IMR-90 (cell line): ENCODE measurements at regions not wholly inside any gene's neighbourhood (a gene's known extent, or its start where the extent isn't known, plus 50 kb on each side); places are given as distances from the start of the nearest gene placed in this dataset.

Experiments used
- ATAC-seq: fragments of 200-7000 bp; cut with Tn5 transposase; 2 replicates; pipeline ENCODE4 v1.9.1; 2020; ENCODE audit warnings: low read depth, mild to moderate bottlenecking, moderate library complexity
- BruUV-seq: library from RNA; stranded (reverse); fragments of 400-500 nt; replicated peaks from 2 replicates; lab custom pipeline; 2021; lab: Mats Ljungman, UMichigan
- CTCF ChIA-PET: fragments of 300-600 bp; formaldehyde crosslinking; extraction: SDS; loops from one replicate; lab custom pipeline; 2021; ENCODE audit warnings: antibody characterized with exemption; lab: Yijun Ruan, JAX
- POLR2A ChIA-PET: fragments of 300-600 bp; sonication (Branson Sonifier 250); formaldehyde crosslinking; loops from one replicate; lab custom pipeline; 2022; ENCODE audit warnings: antibody characterized with exemption; ENCODE audit not compliant: unreplicated experiment; lab: Charles Lee
- DNase-seq: peaks from one replicate; pipeline ENCODE4 v3.0.0; 2013
- H2AFZ ChIP-seq: replicated peaks from 2 replicates; pipeline ENCODE3; 2013; ENCODE audit warnings: low read length, mild to moderate bottlenecking; ENCODE audit not compliant: poor library complexity
- H2AK5ac ChIP-seq: 2 replicates; pipeline ENCODE4 v1.6.1; 2013; ENCODE audit warnings: low read depth, low read length, inconsistent platforms
- H2AK9ac ChIP-seq: replicated peaks from 2 replicates; pipeline ENCODE3; 2013; ENCODE audit warnings: mild to moderate bottlenecking, low read depth, low read length, moderate library complexity; ENCODE audit not compliant: poor library complexity
- H2BK120ac ChIP-seq: 2 replicates; pipeline ENCODE4 v1.6.1; 2013; ENCODE audit warnings: low read depth, low read length, inconsistent platforms
- H2BK15ac ChIP-seq: 3 replicates; pipeline ENCODE4 v1.6.1; 2013; ENCODE audit warnings: low read depth, low read length, inconsistent platforms
- H2BK20ac ChIP-seq: 2 replicates; pipeline ENCODE4 v1.6.1; 2013; ENCODE audit warnings: low read depth, mild to moderate bottlenecking, inconsistent platforms, low read length, moderate library complexity
- H2BK5ac ChIP-seq: 2 replicates; pipeline ENCODE4 v1.6.1; 2013; ENCODE audit warnings: mild to moderate bottlenecking, low read depth, low read length, inconsistent platforms; ENCODE audit not compliant: poor library complexity, severe bottlenecking
- H3K14ac ChIP-seq: replicated peaks from 2 replicates; pipeline ENCODE4 v1.6.1; 2013; ENCODE audit warnings: low read depth, low read length, inconsistent platforms
- H3K18ac ChIP-seq: 2 replicates; pipeline ENCODE4 v1.6.1; 2013; ENCODE audit warnings: low read depth, low read length, control low read depth
- H3K23ac ChIP-seq: 2 replicates; pipeline ENCODE4 v1.6.1; 2013; ENCODE audit warnings: low read depth, low read length, inconsistent platforms
- H3K27ac ChIP-seq: 2 replicates; pipeline ENCODE4 v1.5.1; 2013; ENCODE audit warnings: mild to moderate bottlenecking, control low read depth, low read length; ENCODE audit not compliant: insufficient read depth
- H3K27me3 ChIP-seq: 2 replicates; pipeline ENCODE4 v1.6.1; 2013; ENCODE audit warnings: low read length; ENCODE audit not compliant: control insufficient read depth, insufficient read depth
- H3K36me3 ChIP-seq: 2 replicates; pipeline ENCODE4 v1.6.1; 2013; ENCODE audit warnings: low read length, mixed read lengths; ENCODE audit not compliant: control insufficient read depth, insufficient read depth
- H3K4ac ChIP-seq: 2 replicates; pipeline ENCODE4 v1.6.1; 2013; ENCODE audit warnings: low read depth, low read length, inconsistent platforms
- H3K4me1 ChIP-seq: 2 replicates; pipeline ENCODE4 v1.6.1; 2013; ENCODE audit warnings: low read length, mixed read lengths; ENCODE audit not compliant: control insufficient read depth, insufficient read depth
- H3K4me2 ChIP-seq: 2 replicates; pipeline ENCODE4 v1.6.1; 2013; ENCODE audit warnings: low read depth, mild to moderate bottlenecking, control low read depth, low read length, moderate library complexity
- H3K4me3 ChIP-seq: 2 replicates; pipeline ENCODE4 v1.5.1; 2013; ENCODE audit warnings: low read depth, mild to moderate bottlenecking, control low read depth, low read length, moderate library complexity; ENCODE audit not compliant: insufficient read depth
- H3K56ac ChIP-seq: 2 replicates; pipeline ENCODE4 v1.6.1; 2013; ENCODE audit warnings: low read length, inconsistent platforms; ENCODE audit not compliant: insufficient read depth; ENCODE audit errors: extremely low read depth
- H3K79me1 ChIP-seq, 2 experiments: 2 replicates each; pipeline ENCODE4 v1.6.1; 2013; ENCODE audit warnings: low read length in 2 of 2, inconsistent platforms in 1 of 2, low read depth in 1 of 2
- H3K9ac ChIP-seq: 2 replicates; pipeline ENCODE4 v1.6.1; 2013; ENCODE audit warnings: low read depth, low read length, control low read depth
- H3K9me1 ChIP-seq: 2 replicates; pipeline ENCODE4 v1.6.1; 2013; ENCODE audit warnings: low read length, inconsistent platforms; ENCODE audit not compliant: insufficient read depth
- H3K9me3 ChIP-seq: 2 replicates; pipeline ENCODE4 v1.6.1; 2013; ENCODE audit warnings: low read length; ENCODE audit not compliant: control insufficient read depth, insufficient read depth
- H4K20me1 ChIP-seq: 2 replicates; pipeline ENCODE4 v1.6.1; 2013; ENCODE audit warnings: low read length, inconsistent platforms; ENCODE audit not compliant: insufficient read depth
- H4K5ac ChIP-seq: 2 replicates; pipeline ENCODE4 v1.6.1; 2013; ENCODE audit warnings: mild to moderate bottlenecking, low read depth, low read length, control low read depth
- H4K8ac ChIP-seq, 2 experiments: 2 replicates each; pipeline ENCODE4 v1.6.1; 2013; ENCODE audit warnings: low read depth in 2 of 2, low read length in 2 of 2, control low read depth in 1 of 2, inconsistent platforms in 1 of 2
- H4K91ac ChIP-seq: 2 replicates; pipeline ENCODE4 v1.6.1; 2013; ENCODE audit warnings: low read depth, low read length, inconsistent platforms; ENCODE audit not compliant: insufficient read depth
- CEBPB ChIP-seq: IDR thresholded peaks from 2 replicates; pipeline ENCODE4 v1.6.1; 2012; ENCODE audit warnings: low read depth, low read length, improper control_type of control experiment
- CHD1 ChIP-seq: IDR thresholded peaks from 2 replicates; pipeline ENCODE4 v1.6.1; 2012; ENCODE audit warnings: low read depth, low read length, improper control_type of control experiment
- ELK1 ChIP-seq: fragments of 150-350 bp; IDR thresholded peaks from 2 replicates; pipeline ENCODE4 v1.6.1; 2016; ENCODE audit warnings: low read depth, mild to moderate bottlenecking, low read length, moderate library complexity, borderline replicate concordance
- MAFK ChIP-seq: IDR thresholded peaks from 2 replicates; pipeline ENCODE4 v1.6.1; 2012; ENCODE audit warnings: low read depth, low read length, improper control_type of control experiment
- MAZ ChIP-seq: IDR thresholded peaks from 2 replicates; pipeline ENCODE4 v1.6.1; 2012; ENCODE audit warnings: low read depth, mild to moderate bottlenecking, low read length, improper control_type of control experiment, moderate library complexity, borderline replicate concordance
- MXI1 ChIP-seq: IDR thresholded peaks from 2 replicates; pipeline ENCODE4 v1.6.1; 2012; ENCODE audit warnings: low read depth, mild to moderate bottlenecking, low read length, moderate library complexity, borderline replicate concordance
- NFE2L2 ChIP-seq: fragments of 150-350 bp; IDR thresholded peaks from 2 replicates; pipeline ENCODE4 v1.6.1; 2016; ENCODE audit warnings: low read depth, mild to moderate bottlenecking, low read length
- RAD21 ChIP-seq: IDR thresholded peaks from 2 replicates; pipeline ENCODE4 v1.6.1; 2012; ENCODE audit warnings: low read length, improper control_type of control experiment
- RCOR1 ChIP-seq: IDR thresholded peaks from 2 replicates; pipeline ENCODE4 v1.6.1; 2012; ENCODE audit warnings: mild to moderate bottlenecking, low read length, improper control_type of control experiment; ENCODE audit not compliant: insufficient replicate concordance
- RFX5 ChIP-seq: IDR thresholded peaks from 2 replicates; pipeline ENCODE4 v1.8.0; 2012; ENCODE audit warnings: low read depth, mild to moderate bottlenecking, low read length, moderate library complexity
- SMC3 ChIP-seq: fragments of 150-350 bp; IDR thresholded peaks from 2 replicates; pipeline ENCODE4 v1.6.1; 2016; ENCODE audit warnings: low read depth, mild to moderate bottlenecking, antibody characterized with exemption, low read length, moderate library complexity
- USF2 ChIP-seq: fragments of 150-350 bp; IDR thresholded peaks from 2 replicates; pipeline ENCODE4 v1.6.1; 2017; ENCODE audit warnings: mild to moderate bottlenecking, antibody characterized with exemption, low read length, low read depth
- WGBS, 2 experiments: methylation state at CpG; one replicate each; pipeline versions ENCODE4 v1.1.5 to v1.1.7; 2013; ENCODE audit warnings: missing lambda C conversion rate in 2 of 2; ENCODE audit not compliant: insufficient read length in 1 of 2; ENCODE audit errors: extremely low coverage in 2 of 2; 5-methylcytosine and 5-hydroxymethylcytosine counted together
- dilution Hi-C: fragments of 300-500 bp; cut with HindIII; formaldehyde crosslinking; loops from one replicate; pipeline ENCODE4 v1.14.3; 2018; ENCODE audit warnings: low sequenced_read_pairs; ENCODE audit not compliant: unreplicated experiment
- in situ Hi-C: fragments of 300-500 bp; cut with MboI; formaldehyde crosslinking; loops from 3 replicates; pipeline ENCODE4 v1.14.3; 2019; ENCODE audit warnings: low sequenced_read_pairs, inconsistent platforms, mixed read lengths
- intact Hi-C: fragments of 100-400 bp; cut with micrococcal nuclease; formaldehyde crosslinking; loops from 2 replicates; pipeline ENCODE4 v1.10.0; 2022

GRCh38 chr5:29170599-29170998 is 2022.9 kb upstream of the CDH6 start:
- no peaks in the 10 kb centered on the region for H3K36me3 ChIP-seq
- H3K4ac ChIP-seq: no peak overlapping the region
- no peaks in the 10 kb centered on the region for H3K27me3 ChIP-seq
- no peak for DNase-seq
- ChIA-PET POLR2A (no interaction called here), CTCF (no interaction called here)
- no peak overlapping the region for H3K18ac ChIP-seq
- no peak overlapping the region for H2BK20ac ChIP-seq
- no peak overlapping the region for H3K4me3 ChIP-seq
- H4K5ac ChIP-seq: no peak overlapping the region
- H2BK15ac ChIP-seq: no peak overlapping the region
- H3K23ac ChIP-seq: no peak overlapping the region
- H4K8ac ChIP-seq: no peak overlapping the region
- no peaks in the 10 kb centered on the region for H3K9me1 ChIP-seq
- H3K4me1 ChIP-seq: no peaks in the 10 kb centered on the region
- no peaks in the 10 kb centered on the region for H3K79me1 ChIP-seq
- H3K4me2 ChIP-seq: no peak overlapping the region
- no peak for ATAC-seq
- dilution Hi-C loops (no loop called here), intact Hi-C loops (no loop called here), in situ Hi-C loops (no loop called here)
- H3K9ac ChIP-seq: no peak overlapping the region
- H2AK5ac ChIP-seq: no peak overlapping the region
- H3K9me3 ChIP-seq: peaks cover 10% of the 10 kb centered on the region
- H2AK9ac ChIP-seq: no peak overlapping the region
- no peak overlapping the region for H4K91ac ChIP-seq
- no peak overlapping the region for H2BK120ac ChIP-seq
- no CpG with 5 or more reads among the region's 1 CpG for WGBS, 2 experiments
- no peak overlapping the region for H2AFZ ChIP-seq
- H4K20me1 ChIP-seq: no peaks in the 10 kb centered on the region
- H3K27ac ChIP-seq: no peak overlapping the region
- H3K14ac ChIP-seq: no peak overlapping the region
- no peak overlapping the region for H2BK5ac ChIP-seq
- no peak for TF ChIP-seq MAFK
- TF ChIP-seq USF2: no peak
- TF ChIP-seq CEBPB: no peak
- TF ChIP-seq ELK1: no peak
- TF ChIP-seq CHD1: no peak
- no peak for TF ChIP-seq RCOR1
- no peak for TF ChIP-seq MAZ
- TF ChIP-seq SMC3: no peak
- TF ChIP-seq RFX5: no peak
- no peak for TF ChIP-seq MXI1
- TF ChIP-seq NFE2L2: no peak
- no peak for TF ChIP-seq RAD21
- H3K56ac ChIP-seq: no peak overlapping the region
- no TSS peak for BruUV-seq
